WERI-Rb-1 (cell line): ENCODE measurements at regions not wholly inside any gene's neighbourhood (a gene's known extent, or its start where the extent isn't known, plus 50 kb on each side); places are given as distances from the start of the nearest gene placed in this dataset.
"Not testable (repeated sequence)": the region's sequence is repeated elsewhere in the genome, so short reads cannot be mapped to it uniquely, and the experiment has no call there.

Experiments used
- DNase-seq: peaks from one replicate; pipeline ENCODE4 v3.0.0-alpha.2; 2020
- H3K27ac ChIP-seq: fragments of 250-450 bp; sonication (Bioruptor Pico); 2 replicates; pipeline ENCODE4 v1.5.1; 2020; ENCODE audit warnings: mild to moderate bottlenecking, moderate library complexity
- H3K27me3 ChIP-seq: fragments of 250-450 bp; sonication (Bioruptor Pico); 2 replicates; pipeline ENCODE4 v1.5.1; 2021; ENCODE audit warnings: mild to moderate bottlenecking, low read depth, moderate library complexity; ENCODE audit not compliant: insufficient read depth, severe bottlenecking
- H3K36me3 ChIP-seq: fragments of 250-450 bp; sonication (Bioruptor Pico); 2 replicates; pipeline ENCODE4 v1.5.1; 2020; ENCODE audit warnings: mild to moderate bottlenecking, moderate library complexity
- H3K4me3 ChIP-seq: 2 replicates; pipeline ENCODE4 v1.5.1; 2011; ENCODE audit warnings: low read depth, mild to moderate bottlenecking, control low read depth, low read length
- H3K9me3 ChIP-seq: fragments of 250-450 bp; sonication (Bioruptor Pico); 2 replicates; pipeline ENCODE4 v1.5.1; 2021; ENCODE audit warnings: mild to moderate bottlenecking, moderate library complexity; ENCODE audit not compliant: severe bottlenecking
- CTCF ChIP-seq: IDR thresholded peaks from 2 replicates; pipeline ENCODE4 v1.5.1; 2011; ENCODE audit warnings: low read depth, mild to moderate bottlenecking, control low read depth, inconsistent platforms, low read length

GRCh38 chr6:140459209-140459608, 1084.8 kb upstream of the CITED2 start:
- DNase-seq, result no peak
- Histone ChIP-seq H3K9me3 (no peaks in the 10 kb centered on the region), H3K4me3 (no peak overlapping the region), H3K36me3 (no peaks in the 10 kb centered on the region), H3K27me3 (no peaks in the 10 kb centered on the region), H3K27ac (no peak overlapping the region)
- no peak for TF ChIP-seq CTCF

- Histone ChIP-seq H3K27me3 (no peaks in the 10 kb centered on the region), H3K4me3 (no peak overlapping the region), H3K27ac (no peak overlapping the region), H3K36me3 (no peaks in the 10 kb centered on the region), H3K9me3 (no peaks in the 10 kb centered on the region)
- no peak for DNase-seq
- no peak for TF ChIP-seq CTCF
Measured at GRCh38 chr6:140446241-140446640, 1071.8 kb upstream of the CITED2 start.

GRCh38 chr6:140445474-140446004, 1071.1 kb upstream of the CITED2 start:
- Histone ChIP-seq H3K27ac (no peak overlapping the region), H3K36me3 (no peaks in the 10 kb centered on the region), H3K9me3 (no peaks in the 10 kb centered on the region), H3K27me3 (no peaks in the 10 kb centered on the region), H3K4me3 (no peak overlapping the region)
- TF ChIP-seq CTCF, result no peak
- no peak for DNase-seq

- not testable (repeated sequence) for H3K4me3 ChIP-seq, H3K27ac ChIP-seq, DNase-seq, H3K36me3 ChIP-seq, H3K27me3 ChIP-seq, H3K9me3 ChIP-seq
Measured at GRCh38 chr6:140443112-140443511, 1068.7 kb upstream of the CITED2 start.

- no peak overlapping the region for H3K27ac ChIP-seq
- H3K36me3 ChIP-seq, result no peaks in the 10 kb centered on the region
- peak; percentile 46 for DNase-seq
- H3K4me3 ChIP-seq, result no peak overlapping the region
- peak; percentile 49 for TF ChIP-seq CTCF
- no peaks in the 10 kb centered on the region for H3K27me3 ChIP-seq
- no peaks in the 10 kb centered on the region for H3K9me3 ChIP-seq
Measured at GRCh38 chr6:140441256-140441655, 1066.8 kb upstream of the CITED2 start.

- Histone ChIP-seq H3K27me3 (no peaks in the 10 kb centered on the region), H3K4me3 (no peak overlapping the region), H3K36me3 (no peaks in the 10 kb centered on the region), H3K9me3 (no peaks in the 10 kb centered on the region), H3K27ac (no peak overlapping the region)
- no peak for DNase-seq
- no peak for TF ChIP-seq CTCF
Measured at GRCh38 chr6:140440223-140440835, 1065.9 kb upstream of the CITED2 start.
